Activated B cell treated with CpG ODN at 0.5 μM for 24 hours (primary cell): ENCODE measurements at regions not wholly inside any gene's neighbourhood (a gene's known extent, or its start where the extent isn't known, plus 50 kb on each side); places are given as distances from the start of the nearest gene placed in this dataset.

ENCODE experiments used
- ATAC-seq: fragments of 200-7000 bp; cut with Tn5 transposase; one replicate; pipeline ENCODE4 v1.10.0; 2021; ENCODE audit warnings: low read depth, mild to moderate bottlenecking, moderate library complexity
- CTCF ChIA-PET: fragments of 350-600 bp; sonication (Branson Sonifier 250); formaldehyde crosslinking; loops from one replicate; lab custom pipeline; 2021; ENCODE audit warnings: antibody characterized with exemption; lab: Charles Lee
- POLR2A ChIA-PET: fragments of 350-600 bp; sonication (Branson Sonifier 250); formaldehyde crosslinking; loops from one replicate; lab custom pipeline; 2021; ENCODE audit warnings: antibody characterized with exemption; lab: Charles Lee
- DNase-seq: peaks from one replicate; pipeline ENCODE4 v3.0.0; 2022
- H3K27ac Mint-ChIP-seq: one replicate; pipeline ENCODE4 v1.8.0; 2020; ENCODE audit warnings: mixed read lengths
- H3K27me3 Mint-ChIP-seq: one replicate; pipeline ENCODE4 v1.8.0; 2021; ENCODE audit warnings: mixed read lengths
- H3K36me3 Mint-ChIP-seq: one replicate; pipeline ENCODE4 v1.8.0; 2021; ENCODE audit warnings: low read depth, mixed read lengths
- H3K4me1 Mint-ChIP-seq: one replicate; pipeline ENCODE4 v1.8.0; 2021; ENCODE audit warnings: mixed read lengths
- H3K4me3 Mint-ChIP-seq: one replicate; pipeline ENCODE4 v1.8.0; 2020; ENCODE audit warnings: mild to moderate bottlenecking, mixed read lengths
- H3K9me3 Mint-ChIP-seq: one replicate; pipeline ENCODE4 v1.8.0; 2020; ENCODE audit warnings: mixed read lengths
- intact Hi-C: fragments of 100-400 bp; cut with micrococcal nuclease; formaldehyde crosslinking; loops from one replicate; pipeline ENCODE4 v1.15.1; 2024
- TF ChIP-seq, protein P1 (sequence below): fragments of 200-600 bp; IDR thresholded peaks from one replicate; pipeline ENCODE4 v1.8.0; 2022; ENCODE audit warnings: antibody characterized with exemption, mild to moderate bottlenecking

GRCh38 chr20:40925829-40926510 is 102.7 kb upstream of the TOP1 start:
- TF ChIP-seq, protein P1, sequence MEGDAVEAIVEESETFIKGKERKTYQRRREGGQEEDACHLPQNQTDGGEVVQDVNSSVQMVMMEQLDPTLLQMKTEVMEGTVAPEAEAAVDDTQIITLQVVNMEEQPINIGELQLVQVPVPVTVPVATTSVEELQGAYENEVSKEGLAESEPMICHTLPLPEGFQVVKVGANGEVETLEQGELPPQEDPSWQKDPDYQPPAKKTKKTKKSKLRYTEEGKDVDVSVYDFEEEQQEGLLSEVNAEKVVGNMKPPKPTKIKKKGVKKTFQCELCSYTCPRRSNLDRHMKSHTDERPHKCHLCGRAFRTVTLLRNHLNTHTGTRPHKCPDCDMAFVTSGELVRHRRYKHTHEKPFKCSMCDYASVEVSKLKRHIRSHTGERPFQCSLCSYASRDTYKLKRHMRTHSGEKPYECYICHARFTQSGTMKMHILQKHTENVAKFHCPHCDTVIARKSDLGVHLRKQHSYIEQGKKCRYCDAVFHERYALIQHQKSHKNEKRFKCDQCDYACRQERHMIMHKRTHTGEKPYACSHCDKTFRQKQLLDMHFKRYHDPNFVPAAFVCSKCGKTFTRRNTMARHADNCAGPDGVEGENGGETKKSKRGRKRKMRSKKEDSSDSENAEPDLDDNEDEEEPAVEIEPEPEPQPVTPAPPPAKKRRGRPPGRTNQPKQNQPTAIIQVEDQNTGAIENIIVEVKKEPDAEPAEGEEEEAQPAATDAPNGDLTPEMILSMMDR: no peak
- Mint-ChIP-seq H3K27ac (no peak overlapping the region), H3K27me3 (no peaks in the 10 kb centered on the region)

DNA sequence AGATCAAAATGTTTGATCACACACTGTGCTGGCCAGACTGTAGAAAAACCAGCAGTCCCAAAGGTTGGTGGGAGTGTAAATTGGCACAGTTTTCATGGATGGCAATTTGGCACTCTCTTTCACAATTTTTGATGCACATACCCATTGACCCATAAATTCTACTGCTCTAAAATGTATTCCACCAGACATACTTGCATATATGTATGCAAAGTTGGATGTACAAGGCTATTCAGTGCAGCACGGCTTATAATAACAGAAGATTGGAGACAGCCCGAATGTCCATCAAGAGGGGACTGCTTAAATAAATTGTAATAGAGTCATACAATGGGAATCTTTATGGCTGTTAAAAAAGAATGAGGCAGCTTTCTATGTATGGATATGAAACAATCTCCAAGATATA is 101.7 kb upstream of the TOP1 start:
- ChIA-PET CTCF (no interaction called here), POLR2A (no interaction called here)
- H3K27me3 Mint-ChIP-seq: no peaks in the 10 kb centered on the region
- H3K4me1 Mint-ChIP-seq: peaks cover 15% of the 10 kb centered on the region
- no peak for ATAC-seq
- H3K27ac Mint-ChIP-seq: no peak overlapping the region
- no peaks in the 10 kb centered on the region for H3K9me3 Mint-ChIP-seq
- H3K4me3 Mint-ChIP-seq: no peak overlapping the region
- intact Hi-C loops: no loop called here
- DNase-seq: no peak
- H3K36me3 Mint-ChIP-seq: no peaks in the 10 kb centered on the region
- TF ChIP-seq, protein P1: no peak

More at GRCh38 chr20:40925829-40926510, 102.7 kb upstream of the TOP1 start:
- intact Hi-C loops: no loop called here
- Mint-ChIP-seq H3K4me1 (peaks cover 15% of the 10 kb centered on the region), H3K4me3 (no peak overlapping the region), H3K9me3 (no peaks in the 10 kb centered on the region), H3K36me3 (no peaks in the 10 kb centered on the region)
- CTCF ChIA-PET: no interaction called here
- POLR2A ChIA-PET: no interaction called here
- DNase-seq (no peak), ATAC-seq (no peak)

DNA sequence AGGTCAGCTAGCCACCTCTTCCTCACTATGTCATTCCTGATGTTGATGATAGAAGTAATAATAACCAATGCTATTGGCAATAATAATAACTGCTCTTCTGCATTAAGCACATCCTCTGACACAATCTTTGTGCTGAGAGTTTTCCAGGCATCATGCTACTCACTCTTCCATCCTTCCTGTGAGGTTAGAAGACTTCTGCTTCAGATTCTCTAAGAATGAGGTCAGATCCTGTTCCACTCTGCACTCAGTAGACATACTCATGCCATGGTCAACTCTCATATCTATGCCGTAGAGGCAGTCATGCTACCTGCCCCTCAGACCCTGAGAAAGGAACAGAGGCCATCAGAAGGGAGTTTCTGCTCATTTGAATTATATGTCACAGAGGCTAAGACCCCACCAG is 98.1 kb upstream of the TOP1 start:
- TF ChIP-seq, protein P1: no peak
- H3K27ac Mint-ChIP-seq: no peak overlapping the region
- no peaks in the 10 kb centered on the region for H3K36me3 Mint-ChIP-seq
- intact Hi-C loops: no loop called here
- no peak for ATAC-seq
- DNase-seq: no peak
- no peaks in the 10 kb centered on the region for H3K27me3 Mint-ChIP-seq
- peaks cover 15% of the 10 kb centered on the region for H3K4me1 Mint-ChIP-seq
- POLR2A ChIA-PET: no interaction called here
- H3K9me3 Mint-ChIP-seq: peaks cover 4% of the 10 kb centered on the region
- no peak overlapping the region for H3K4me3 Mint-ChIP-seq
- CTCF ChIA-PET: no interaction called here

DNA sequence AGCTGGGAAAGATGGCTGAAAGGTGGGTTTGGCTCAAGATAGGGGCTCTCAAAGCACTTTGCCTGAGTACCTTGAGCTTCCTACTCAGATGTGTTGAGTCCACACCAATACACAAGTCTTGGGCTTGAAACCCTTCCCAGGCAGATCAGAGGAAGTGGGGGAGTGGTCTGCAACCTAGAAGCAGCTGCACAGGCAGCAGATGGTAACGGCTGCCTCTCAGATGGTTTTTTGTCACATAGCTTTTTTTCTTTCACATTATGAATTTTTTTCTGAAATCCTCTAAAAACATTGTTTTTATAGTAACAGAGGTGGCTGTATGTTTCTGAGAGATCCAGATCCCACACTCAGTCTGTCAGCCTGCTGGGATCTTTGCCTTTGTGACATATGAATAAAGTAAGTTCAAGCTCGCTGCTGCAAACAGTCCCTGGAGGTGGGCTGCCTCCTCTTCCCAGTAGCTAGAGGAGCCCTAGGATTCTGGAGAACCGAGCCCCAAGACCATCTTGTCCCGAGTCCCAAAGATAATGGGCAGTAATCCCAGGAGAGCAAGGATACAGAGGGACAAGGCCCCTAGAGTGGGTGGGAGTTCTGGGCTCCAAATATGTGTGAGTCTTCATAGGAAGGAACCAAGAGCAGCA is 97.1 kb upstream of the TOP1 start:
- H3K36me3 Mint-ChIP-seq: no peaks in the 10 kb centered on the region
- DNase-seq (no peak), ATAC-seq (no peak)
- H3K4me3 Mint-ChIP-seq: no peak overlapping the region
- TF ChIP-seq, protein P1: no peak
- ChIA-PET CTCF (no interaction called here), POLR2A (no interaction called here)
- no peak overlapping the region for H3K27ac Mint-ChIP-seq
- no peaks in the 10 kb centered on the region for H3K27me3 Mint-ChIP-seq
- peaks cover 6% of the 10 kb centered on the region for H3K4me1 Mint-ChIP-seq
- H3K9me3 Mint-ChIP-seq: peaks cover 4% of the 10 kb centered on the region
- intact Hi-C loops: no loop called here

GRCh38 chr20:40932436-40932835 is 96.2 kb upstream of the TOP1 start:
- DNase-seq: no peak
- Mint-ChIP-seq H3K9me3 (peaks cover 4% of the 10 kb centered on the region), H3K27ac (no peak overlapping the region), H3K27me3 (no peaks in the 10 kb centered on the region), H3K4me3 (no peak overlapping the region), H3K4me1 (peaks cover 3% of the 10 kb centered on the region), H3K36me3 (no peaks in the 10 kb centered on the region)
- ChIA-PET POLR2A (no interaction called here), CTCF (no interaction called here)
- TF ChIP-seq, protein P1: no peak
- no peak for ATAC-seq
- intact Hi-C loops: no loop called here
